KG1 (cell line): ENCODE measurements at regions not wholly inside any gene's neighbourhood (a gene's known extent, or its start where the extent isn't known, plus 50 kb on each side); places are given as distances from the start of the nearest gene placed in this dataset.
"Not testable (repeated sequence)": the region's sequence is repeated elsewhere in the genome, so short reads cannot be mapped to it uniquely, and the experiment has no call there.

Source experiments
- DNase-seq: peaks from one replicate; lab custom pipeline; 2025; lab: John Stamatoyannopoulos, UW

DNA sequence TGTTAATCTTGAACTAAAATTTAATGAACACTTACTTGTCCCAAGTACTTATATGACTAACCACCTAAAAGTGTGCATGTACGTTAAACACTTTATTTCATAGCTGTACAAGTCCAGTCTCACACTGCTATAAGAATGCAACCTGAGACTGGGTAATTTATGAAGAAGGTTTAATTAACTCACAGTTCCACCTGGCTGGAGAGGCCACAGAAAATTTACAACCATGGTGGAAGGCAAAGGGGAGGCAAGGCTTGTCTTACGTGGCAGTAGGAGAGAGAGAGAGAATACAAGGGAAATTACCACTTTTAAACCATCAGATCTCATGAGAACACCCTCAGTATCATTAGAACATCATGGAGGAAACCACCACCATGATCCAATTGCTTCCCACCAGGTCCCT lies 748.7 kb upstream of the HS3ST1 start:
- no peak for DNase-seq

DNA sequence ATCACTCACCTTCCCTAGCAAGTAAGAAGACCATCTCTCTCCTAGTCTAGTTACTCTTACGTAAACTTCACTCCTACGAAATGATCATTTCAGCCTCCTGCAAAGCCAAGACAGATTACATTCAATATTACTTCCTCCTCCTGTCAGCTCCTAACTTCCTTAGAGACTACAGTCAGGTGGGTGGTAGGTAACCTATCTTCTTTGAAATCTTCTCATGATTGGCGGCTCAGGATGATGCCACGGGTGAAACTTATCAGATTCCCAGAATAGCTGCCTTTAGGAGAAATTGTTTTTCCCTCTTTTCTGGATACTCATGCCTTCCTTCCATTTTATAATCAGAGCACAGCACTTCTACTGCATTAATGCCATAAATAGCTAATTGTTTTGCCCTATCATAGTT lies 744.8 kb upstream of the HS3ST1 start:
- no peak for DNase-seq

DNA sequence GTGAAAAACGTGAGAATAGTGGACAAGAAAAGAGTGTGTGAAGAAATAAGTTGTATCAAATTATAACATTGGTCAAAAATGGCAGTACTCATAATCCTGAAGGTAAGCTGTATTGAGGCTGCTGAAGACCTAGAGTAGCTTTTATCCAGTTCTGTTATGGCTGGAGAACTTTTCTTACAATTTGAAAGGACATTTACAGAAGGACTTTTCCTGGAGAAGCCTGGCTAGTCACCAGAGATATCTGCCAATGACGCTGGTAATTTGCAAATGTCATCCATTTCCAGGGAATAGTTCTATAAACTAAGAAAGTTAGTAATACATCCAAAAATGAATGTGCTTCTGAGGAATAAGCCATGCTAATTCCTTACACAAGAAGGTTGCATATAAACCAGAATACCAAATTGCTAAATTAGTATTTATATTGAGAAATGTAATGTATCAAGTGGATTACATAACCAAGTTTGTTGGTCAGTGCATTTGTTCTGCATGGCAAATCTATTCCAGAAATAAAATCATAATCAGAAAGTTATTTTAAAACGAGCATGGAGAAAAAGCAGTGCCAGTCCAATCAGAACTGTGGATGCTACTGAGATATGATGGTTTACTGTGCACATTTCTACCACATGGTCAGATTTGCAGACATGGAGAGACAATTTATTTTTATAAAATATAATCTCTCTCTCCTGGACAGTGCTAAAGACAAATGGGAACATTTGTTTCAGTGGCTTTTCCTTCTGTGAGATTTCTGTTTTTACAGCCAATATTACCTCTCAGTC lies 743.7 kb upstream of the HS3ST1 start:
- no peak for DNase-seq

DNA sequence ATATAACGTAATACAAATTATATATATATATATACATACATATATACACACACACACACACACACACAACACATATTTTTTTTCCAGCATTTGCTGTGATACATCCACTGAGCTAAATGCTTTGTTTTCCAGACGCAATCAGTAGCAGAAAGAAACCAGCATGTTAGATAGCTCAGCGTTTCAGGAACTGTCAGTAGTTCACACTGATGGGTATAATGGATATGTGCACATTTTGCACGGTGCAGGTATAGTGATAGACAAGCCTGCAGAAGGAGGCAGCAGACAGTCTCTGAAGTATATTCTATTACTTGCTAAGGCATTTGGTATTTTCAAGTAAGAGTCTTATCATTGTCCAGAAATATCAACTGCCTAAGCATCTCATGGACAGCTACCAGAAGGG lies 741.6 kb upstream of the HS3ST1 start:
- DNase-seq = no peak

DNA sequence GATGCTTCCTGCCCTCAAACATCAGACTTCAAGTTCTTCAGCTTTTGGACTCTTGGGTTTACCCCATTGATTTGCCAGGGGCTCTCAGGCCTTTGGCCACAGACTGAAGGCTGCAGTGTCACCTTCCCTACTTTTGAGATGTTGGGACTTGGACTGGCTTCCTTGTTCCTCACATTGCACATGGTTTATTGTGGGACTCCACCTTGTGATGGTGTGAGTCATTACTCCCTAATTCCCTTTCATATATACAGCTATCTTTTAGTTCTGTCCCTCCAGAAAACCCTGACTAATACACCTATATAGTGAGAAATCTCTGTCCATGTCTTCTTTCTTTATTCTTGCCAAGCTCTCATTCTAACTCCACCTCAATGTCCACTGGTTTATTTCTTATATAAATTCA lies 736.9 kb upstream of the HS3ST1 start:
- no peak for DNase-seq

GRCh38 chr4:12146339-12146738 lies 717.6 kb upstream of the HS3ST1 start:
- no peak for DNase-seq

DNA sequence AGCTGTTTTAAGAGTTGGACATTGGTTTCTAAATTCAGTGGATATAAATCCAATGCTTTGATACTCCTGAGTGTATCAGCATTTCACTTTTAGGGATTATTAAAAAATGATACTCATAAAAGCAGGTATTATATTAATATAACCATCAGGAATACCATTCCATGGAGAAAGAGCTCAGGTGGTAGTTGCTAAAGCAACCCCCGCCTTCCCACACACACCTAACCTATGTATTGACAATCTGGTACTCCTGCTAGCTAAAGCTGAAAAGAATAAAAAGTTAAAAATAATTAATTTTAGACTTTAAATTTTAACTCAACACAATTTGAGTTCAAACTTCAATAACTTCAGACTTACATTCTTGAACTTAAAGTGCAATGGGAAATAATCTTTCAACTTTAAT lies 717.1 kb upstream of the HS3ST1 start:
- no peak for DNase-seq

GRCh38 chr4:12145106-12145505 lies 716.4 kb upstream of the HS3ST1 start:
- DNase-seq = no peak

DNA sequence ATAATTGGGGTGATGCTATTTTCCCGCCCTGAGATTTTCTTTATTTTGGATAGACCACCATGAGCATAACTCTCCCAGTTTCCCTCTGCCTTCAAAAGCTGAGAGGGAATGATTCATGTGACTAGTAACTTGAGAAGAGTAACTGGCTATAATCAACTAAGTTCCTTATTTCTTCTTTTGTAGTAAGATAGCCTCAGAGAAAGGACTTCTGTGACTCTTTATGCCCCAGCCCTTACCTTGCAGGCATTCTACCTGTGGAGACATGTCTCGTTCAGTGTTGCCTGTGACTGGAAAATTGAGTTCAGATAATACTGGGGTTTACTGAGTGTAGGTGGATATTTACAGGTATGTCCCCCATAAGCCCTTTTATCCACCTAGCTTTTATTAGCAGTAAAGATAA lies 715.4 kb upstream of the HS3ST1 start:
- no peak for DNase-seq

DNA sequence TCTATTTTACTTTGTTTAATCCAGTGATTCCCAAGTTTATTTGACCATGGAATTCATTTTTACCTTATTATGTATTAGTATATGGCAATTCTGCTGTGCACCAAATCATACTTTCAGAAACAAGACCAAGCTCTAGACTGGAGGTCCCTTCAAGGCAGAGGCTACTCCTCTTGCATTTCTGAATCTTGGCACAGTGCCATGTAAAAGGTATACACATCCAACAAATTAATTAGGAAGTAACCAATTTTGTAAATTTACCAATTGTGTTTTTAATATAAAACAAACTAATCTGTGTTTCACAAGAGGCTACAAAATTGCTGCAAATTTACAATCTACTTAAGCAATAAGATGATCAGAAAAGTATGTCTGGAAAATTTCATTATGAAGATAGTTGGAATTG lies 712.2 kb upstream of the HS3ST1 start:
- DNase-seq = no peak

DNA sequence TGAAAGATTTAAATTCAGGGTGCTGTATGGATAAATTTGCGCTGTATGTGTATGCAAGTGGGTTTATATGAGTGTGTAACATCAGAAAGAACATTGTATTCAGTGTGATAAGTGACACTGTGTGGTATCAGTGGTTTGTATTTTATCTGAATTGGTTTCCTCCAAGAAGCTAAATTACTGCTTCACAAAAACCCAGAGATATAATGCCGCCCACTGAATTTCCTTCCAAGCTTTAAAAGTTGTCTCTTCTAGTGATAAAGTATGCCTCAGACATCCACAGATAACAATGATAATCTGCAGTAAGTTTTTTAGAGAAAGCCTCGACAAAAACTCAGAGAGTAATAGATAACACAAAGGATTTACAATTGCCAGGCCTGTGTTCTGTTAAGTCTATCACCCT lies 710.6 kb upstream of the HS3ST1 start:
- no peak for DNase-seq

DNA sequence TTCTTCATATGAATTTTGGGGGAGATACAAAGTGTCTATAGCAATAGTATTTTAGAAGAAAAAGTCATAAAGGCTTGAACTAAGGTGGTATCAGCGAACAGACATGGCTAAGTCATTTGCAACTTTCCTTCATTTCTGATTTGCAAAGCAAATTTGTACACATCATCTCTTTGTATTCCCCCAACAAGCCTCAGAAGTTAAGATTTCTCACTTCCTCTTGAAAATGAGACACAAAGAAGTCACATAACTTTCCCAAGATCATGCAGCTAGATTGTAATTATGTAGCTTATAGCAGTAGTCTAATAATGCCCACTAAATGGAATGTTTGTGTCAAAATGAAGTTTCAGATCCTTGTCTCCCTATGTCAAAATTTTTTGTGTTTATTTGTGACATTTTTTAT lies 709.8 kb upstream of the HS3ST1 start:
- no peak for DNase-seq

- DNase-seq = no peak
Observed at GRCh38 chr4:12137575-12137974, 708.9 kb upstream of the HS3ST1 start.

GRCh38 chr4:12126474-12126873 lies 697.8 kb upstream of the HS3ST1 start:
- DNase-seq = no peak

DNA sequence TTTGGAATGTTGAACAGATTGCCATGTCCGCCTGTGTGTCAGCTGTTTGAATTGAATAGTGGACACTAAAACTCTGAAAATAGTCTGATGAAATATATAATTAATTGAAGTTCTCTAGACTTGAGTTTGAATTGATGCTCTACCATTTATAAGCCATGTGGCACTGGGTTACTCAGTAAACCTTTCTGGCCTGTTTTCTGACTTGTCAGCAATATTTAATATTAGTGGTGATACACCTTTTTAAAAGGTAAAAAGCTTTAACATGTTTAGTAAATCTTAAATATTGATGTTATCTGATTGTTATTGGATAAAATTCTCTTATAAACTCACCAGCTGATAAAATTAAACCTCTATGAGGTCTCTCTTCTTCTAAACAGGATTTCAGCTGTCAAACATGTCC lies 695.4 kb upstream of the HS3ST1 start:
- no peak for DNase-seq

GRCh38 chr4:12123707-12124106 lies 695.0 kb upstream of the HS3ST1 start:
- peak; percentile 16 for DNase-seq

DNA sequence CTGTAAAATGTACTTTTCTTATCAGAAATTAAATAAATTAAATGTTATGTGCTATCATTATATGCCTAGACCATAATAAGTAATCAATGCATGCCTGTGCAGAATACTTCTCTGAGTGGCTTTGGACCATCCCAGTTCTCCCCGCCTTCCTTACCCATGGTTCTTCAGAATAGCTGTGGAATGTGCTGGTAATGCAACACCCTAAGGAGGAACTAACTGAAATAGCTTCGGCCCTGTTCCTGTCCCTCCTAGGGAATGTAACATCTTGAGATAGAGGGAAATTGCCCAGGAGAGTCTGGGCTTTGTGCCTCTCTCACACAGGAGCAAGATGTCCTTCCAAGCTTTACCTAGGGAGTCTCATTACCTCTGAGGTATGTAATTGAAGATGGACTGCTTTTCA lies 693.6 kb upstream of the HS3ST1 start:
- no peak for DNase-seq

DNA sequence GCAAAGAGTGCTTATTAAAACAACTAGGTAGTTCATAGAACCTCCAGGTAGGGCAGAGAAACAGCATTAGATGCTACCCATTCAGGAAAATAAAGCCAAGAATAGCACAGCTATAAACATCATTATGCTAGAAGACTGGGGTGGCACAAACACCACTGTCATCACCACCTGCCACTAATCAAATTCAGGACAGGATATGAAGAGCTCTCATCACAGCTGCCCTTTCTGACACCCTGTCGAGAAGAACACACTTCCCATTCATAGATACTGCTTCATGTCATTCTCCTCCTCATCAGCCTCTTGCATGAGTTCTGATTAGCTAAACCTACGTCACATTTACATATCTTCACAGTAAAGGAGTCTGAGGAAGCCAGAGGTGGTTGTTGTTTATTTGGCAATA lies 692.3 kb upstream of the HS3ST1 start:
- DNase-seq = no peak

GRCh38 chr4:12118651-12119213 lies 690.0 kb upstream of the HS3ST1 start:
- DNase-seq = peak; percentile 57

DNA sequence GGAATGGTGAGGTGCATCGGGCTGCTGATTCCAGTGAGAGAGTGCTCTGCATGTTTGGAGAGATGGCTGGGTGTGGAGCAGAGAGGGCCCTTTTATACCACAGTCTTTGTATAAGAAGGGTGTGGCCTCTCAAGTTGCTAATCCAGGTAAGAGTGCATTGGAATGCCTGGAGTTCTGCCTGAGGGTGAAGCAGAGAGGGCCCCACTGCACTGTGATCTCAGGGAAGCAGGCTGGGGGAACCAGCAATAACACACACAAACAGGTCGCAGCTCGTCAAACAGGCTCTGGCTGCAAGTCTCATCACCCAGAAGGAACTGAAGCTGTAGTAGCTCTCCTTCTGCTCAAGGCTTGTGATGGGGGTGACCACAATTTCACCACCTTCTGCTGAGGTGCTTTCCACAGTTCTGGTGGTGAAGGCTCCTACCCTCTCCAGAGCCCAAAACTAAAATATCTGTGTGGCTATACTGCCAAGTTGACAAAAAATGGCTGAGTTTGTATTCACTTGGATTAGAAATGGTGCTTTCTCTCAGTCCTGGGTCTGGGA lies 687.4 kb upstream of the HS3ST1 start:
- no peak for DNase-seq

- peak; percentile 51 for DNase-seq
Observed at GRCh38 chr4:12110627-12111026, 681.9 kb upstream of the HS3ST1 start.

DNA sequence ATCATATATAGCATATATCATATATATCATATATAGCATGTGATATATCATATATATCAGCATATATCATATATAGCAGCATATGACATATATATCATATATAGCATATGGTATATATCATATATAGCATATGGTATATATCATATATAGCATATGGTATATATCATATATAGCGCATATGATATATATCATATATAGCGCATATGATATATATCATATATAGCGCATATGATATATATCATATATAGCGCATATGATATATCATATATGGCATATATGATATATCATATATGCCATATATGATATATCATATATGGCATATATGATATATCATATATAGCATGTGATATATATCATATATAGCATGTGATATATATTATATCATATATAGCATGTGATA lies 680.4 kb upstream of the HS3ST1 start:
- not testable (repeated sequence) for DNase-seq

- DNase-seq = no peak
Observed at GRCh38 chr4:12105519-12105918, 676.8 kb upstream of the HS3ST1 start.

- not testable (repeated sequence) for DNase-seq
Observed at GRCh38 chr4:12089920-12090319, 661.2 kb upstream of the HS3ST1 start.
